A549 (cell line): ENCODE measurements at regions not wholly inside any gene's neighbourhood (a gene's known extent, or its start where the extent isn't known, plus 50 kb on each side); places are given as distances from the start of the nearest gene placed in this dataset.

Experiments used
- ATAC-seq, 2 experiments: fragments of 200-7000 bp in 1 of 2; fragments of >200 bp in 1 of 2; cut with Nextera tagmentation in 1 of 2; cut with Tn5 transposase in 1 of 2; 3 replicates each; pipeline versions ENCODE4 v1.8.0 to v1.9.1; 2018 to 2020; ENCODE audit warnings: mild to moderate bottlenecking in 1 of 2, moderate library complexity in 1 of 2
- CTCF ChIA-PET: fragments of 300-600 bp; sonication (Branson Sonifier 250); formaldehyde crosslinking; extraction: SDS; loops from one replicate; lab custom pipeline; 2021; ENCODE audit warnings: antibody characterized with exemption, inconsistent platforms; lab: Yijun Ruan, JAX
- POLR2A ChIA-PET: fragments of 350-600 bp; formaldehyde crosslinking; extraction: SDS; loops from one replicate; lab custom pipeline; 2021; ENCODE audit warnings: antibody characterized with exemption, inconsistent platforms; lab: Yijun Ruan, JAX
- DNase-seq, 2 experiments: peaks; one replicate each; pipeline versions ENCODE4 v3.0.0 to v3.0.0-alpha.2; 2011 to 2016; ENCODE audit warnings: low read depth in 1 of 2, low spot score in 1 of 2
- FAIRE-seq: peaks from 2 replicates; lab custom pipeline; 2011; peaks lifted over from hg19 to GRCh38; lab: Jason Lieb, UNC
- H3K27ac ChIP-seq, 2 experiments: fragments of >200 bp; sonication (Bioruptor Twin); formaldehyde crosslinking; 3 replicates each; pipeline ENCODE4 v1.5.1; 2016 to 2017
- H3K4me1 ChIP-seq: fragments of >200 bp; sonication (Bioruptor Twin); formaldehyde crosslinking; 3 replicates; pipeline ENCODE4 v1.6.1; 2016
- H3K4me2 ChIP-seq: fragments of >200 bp; sonication (Bioruptor Twin); formaldehyde crosslinking; 3 replicates; pipeline ENCODE4 v1.6.1; 2016
- H3K4me3 ChIP-seq: fragments of >200 bp; sonication (Bioruptor Twin); formaldehyde crosslinking; 3 replicates; pipeline ENCODE4 v1.5.1; 2016
- H3K9me3 ChIP-seq: fragments of >200 bp; sonication (Bioruptor Twin); formaldehyde crosslinking; 3 replicates; pipeline ENCODE4 v1.6.1; 2016
- BHLHE40 ChIP-seq: IDR thresholded peaks from 2 replicates; pipeline ENCODE4 v1.6.1; 2012; ENCODE audit warnings: low read depth, low read length, inconsistent platforms
- CEBPB ChIP-seq, 2 experiments: fragments of >200 bp in 1 of 2; sonication (Bioruptor Twin) in 1 of 2; formaldehyde crosslinking in 1 of 2; IDR thresholded peaks; 2 replicates each; pipeline ENCODE4 v1.6.1; 2012 to 2016
- CHD2 ChIP-seq: fragments of 150-350 bp; IDR thresholded peaks from 2 replicates; pipeline ENCODE4 v1.6.1; 2014; ENCODE audit warnings: low read length; ENCODE audit not compliant: partially characterized antibody
- EHF ChIP-seq: fragments of 250-450 bp; sonication (Bioruptor Pico); IDR thresholded peaks from 2 replicates; pipeline ENCODE4 v1.5.0; 2020; ENCODE audit warnings: mild to moderate bottlenecking
- EHMT2 ChIP-seq: fragments of 200-600 bp; sonication (generic); IDR thresholded peaks from 2 replicates; pipeline ENCODE4 v1.6.1; 2016; ENCODE audit warnings: antibody characterized with exemption, low read depth, mild to moderate bottlenecking, moderate library complexity
- EP300 ChIP-seq, 2 experiments: fragments of >200 bp; sonication (Bioruptor Twin); formaldehyde crosslinking; IDR thresholded peaks; 2 replicates in 1 of 2; 3 replicates in 1 of 2; pipeline ENCODE4 v1.6.1; 2016 to 2017
- FOSL2 ChIP-seq, 2 experiments: fragments of 450-650 bp in 1 of 2; fragments of >200 bp in 1 of 2; sonication (Bioruptor Twin) in 1 of 2; formaldehyde crosslinking; IDR thresholded peaks; 2 replicates each; pipeline versions ENCODE4 v1.5.0 to v1.6.1; 2016 to 2020; ENCODE audit warnings: mild to moderate bottlenecking in 1 of 2, moderate library complexity in 1 of 2
- FOXS1 ChIP-seq: fragments of 250-450 bp; sonication (Bioruptor Pico); IDR thresholded peaks from 2 replicates; pipeline ENCODE4 v1.5.0; 2020; ENCODE audit warnings: mild to moderate bottlenecking, moderate library complexity
- GATA3 ChIP-seq: IDR thresholded peaks from 2 replicates; pipeline ENCODE4 v1.6.1; 2012; ENCODE audit warnings: borderline replicate concordance
- HDAC2 ChIP-seq: fragments of 200-600 bp; sonication (generic); IDR thresholded peaks from 2 replicates; pipeline ENCODE4 v1.6.1; 2016
- HOXA7 ChIP-seq: fragments of 250-450 bp; sonication (Bioruptor Pico); IDR thresholded peaks from 2 replicates; pipeline ENCODE4 v1.5.0; 2020; ENCODE audit warnings: mild to moderate bottlenecking, moderate library complexity
- HOXB5 ChIP-seq: fragments of 250-450 bp; sonication (Bioruptor Pico); IDR thresholded peaks from 2 replicates; pipeline ENCODE4 v1.5.0; 2020; ENCODE audit warnings: mild to moderate bottlenecking, moderate library complexity
- JUN ChIP-seq, 2 experiments: fragments of >200 bp; sonication (Bioruptor Twin); formaldehyde crosslinking; IDR thresholded peaks; 2 replicates in 1 of 2; 3 replicates in 1 of 2; pipeline ENCODE4 v1.6.1; 2016 to 2017
- JUNB ChIP-seq: fragments of >200 bp; sonication (Bioruptor Twin); formaldehyde crosslinking; IDR thresholded peaks from 2 replicates; pipeline ENCODE4 v1.6.1; 2016
- KDM5A ChIP-seq: fragments of 200-600 bp; sonication (generic); IDR thresholded peaks from 2 replicates; pipeline ENCODE4 v1.6.1; 2016; ENCODE audit warnings: antibody characterized with exemption, mild to moderate bottlenecking
- MAFK ChIP-seq: fragments of 450-650 bp; IDR thresholded peaks from 2 replicates; pipeline ENCODE4 v1.6.1; 2014; ENCODE audit not compliant: partially characterized antibody
- MYC ChIP-seq: IDR thresholded peaks from 2 replicates; pipeline ENCODE4 v1.6.1; 2012; ENCODE audit warnings: mild to moderate bottlenecking, inconsistent platforms, low read length, improper control_type of control experiment, borderline replicate concordance
- NPAS2 ChIP-seq: fragments of 250-450 bp; sonication (Bioruptor Pico); IDR thresholded peaks from 2 replicates; pipeline ENCODE4 v1.8.0; 2022; ENCODE audit warnings: mild to moderate bottlenecking, moderate library complexity, borderline replicate concordance
- NR3C1 ChIP-seq: fragments of >200 bp; sonication (Bioruptor Twin); formaldehyde crosslinking; IDR thresholded peaks from 3 replicates; pipeline ENCODE4 v1.6.1; 2017
- PHF8 ChIP-seq: fragments of 200-600 bp; sonication (generic); IDR thresholded peaks from 2 replicates; pipeline ENCODE4 v1.6.1; 2016; ENCODE audit warnings: low read depth, mild to moderate bottlenecking, antibody characterized with exemption, moderate library complexity, borderline replicate concordance
- POLR2AphosphoS2 ChIP-seq: conservative IDR thresholded peaks from 2 replicates; pipeline ENCODE4 v1.6.1; 2012; ENCODE audit warnings: low read length, improper control_type of control experiment, inconsistent platforms
- RFX5 ChIP-seq: fragments of 450-650 bp; IDR thresholded peaks from 2 replicates; pipeline ENCODE4 v1.7.1; 2014; ENCODE audit warnings: antibody characterized with exemption, mild to moderate bottlenecking, moderate library complexity
- RNF2 ChIP-seq: fragments of 200-600 bp; sonication (generic); IDR thresholded peaks from 2 replicates; pipeline ENCODE4 v1.6.1; 2016; ENCODE audit warnings: low read depth, mild to moderate bottlenecking, antibody characterized with exemption, moderate library complexity, borderline replicate concordance
- TFCP2L1 ChIP-seq: fragments of 250-450 bp; sonication (Bioruptor Pico); IDR thresholded peaks from 2 replicates; pipeline ENCODE4 v1.5.0; 2021; ENCODE audit warnings: mild to moderate bottlenecking
- ZNF302 ChIP-seq: fragments of 250-450 bp; sonication (Bioruptor Pico); IDR thresholded peaks from 2 replicates; pipeline ENCODE4 v1.9.0; 2021; ENCODE audit warnings: inconsistent platforms, mild to moderate bottlenecking, moderate library complexity
- WGBS: methylation state at CpG from one replicate; pipeline ENCODE4 v1.1.6; 2017; ENCODE audit errors: missing lambda C conversion rate; 5-methylcytosine and 5-hydroxymethylcytosine counted together
- TF ChIP-seq, protein P1 (sequence below): IDR thresholded peaks from 2 replicates; pipeline ENCODE4 v1.6.1; 2012; ENCODE audit warnings: low read depth, borderline replicate concordance
- TF ChIP-seq, protein P2 (sequence below): IDR thresholded peaks from 2 replicates; pipeline ENCODE4 v1.6.1; 2012

DNA sequence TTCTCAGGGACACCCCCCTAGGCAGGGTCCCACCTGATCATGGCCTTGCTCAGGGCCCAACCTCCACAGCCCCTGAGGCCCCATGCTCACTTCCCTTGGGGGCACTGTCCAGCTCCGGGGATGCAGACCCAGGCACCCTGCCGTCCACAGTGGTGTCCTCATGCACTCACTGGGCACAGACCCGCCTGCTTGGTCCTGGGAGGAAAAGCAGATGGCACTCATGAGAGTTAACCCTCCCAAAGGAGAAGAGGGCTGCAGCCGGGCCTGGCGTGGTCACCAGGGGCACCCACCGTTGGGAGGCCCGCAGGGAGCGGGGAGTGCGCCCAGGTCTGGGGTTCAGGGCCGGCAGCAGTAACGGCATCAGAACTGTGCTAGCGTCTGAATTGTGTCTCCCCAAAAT lies 1270.9 kb downstream of the BRD1 start:
- H3K4me3 ChIP-seq: no peak overlapping the region
- TF ChIP-seq EHMT2 (no peak), HDAC2 (no peak), NPAS2 (CRISPR knock-in tag) (no peak), BHLHE40 (no peak), FOXS1 (CRISPR knock-in tag) (no peak), CEBPB (IDR thresholded peaks at IDR 0.05) (no peak), JUNB (no peak), GATA3 (no peak), ZNF302 (CRISPR knock-in tag) (no peak)
- H3K4me2 ChIP-seq: no peak overlapping the region
- no peaks in the 10 kb centered on the region for H3K4me1 ChIP-seq
- ChIA-PET CTCF (interaction anchor here (1.5 kb wide), 1 partner anchor 21 kb away, joined by 4 read pairs; no protein-coding TSS in a partner anchor), POLR2A (no interaction called here)
- DNase-seq: no peak
- no peak for ATAC-seq
- H3K9me3 ChIP-seq: no peaks in the 10 kb centered on the region
- H3K27ac ChIP-seq: no peak overlapping the region
- no peak for FAIRE-seq
- no CpG with 5 or more reads among the region's 12 CpGs for WGBS

DNA sequence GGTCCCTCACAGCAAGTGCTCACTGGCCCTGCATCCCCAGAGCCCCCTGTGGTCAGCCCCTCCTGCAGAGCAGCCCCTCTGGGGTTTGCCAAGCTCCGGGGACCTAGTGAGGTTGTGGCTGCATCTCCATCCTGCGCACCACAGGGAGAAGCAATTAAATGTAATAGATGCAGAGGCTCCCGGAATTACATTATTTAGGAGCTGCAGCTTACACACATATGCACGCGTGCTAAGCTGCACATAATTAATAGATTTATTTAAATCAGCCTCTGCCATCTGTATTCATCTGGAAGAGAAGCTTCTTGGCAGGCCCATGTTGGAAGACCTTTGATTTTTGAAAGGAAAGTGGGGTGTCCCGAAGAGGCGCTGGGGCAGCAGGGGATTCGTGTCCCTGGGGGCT lies 1271.5 kb downstream of the BRD1 start:
- no peak for DNase-seq
- TF ChIP-seq NR3C1 (no peak), JUNB (no peak), HOXB5 (no peak), PHF8 (no peak), POLR2AphosphoS2 (no peak), MAFK (no peak), CHD2 (no peak), CEBPB (IDR thresholded peaks at IDR 0.05) (no peak), TFCP2L1 (CRISPR knock-in tag) (no peak), EHF (CRISPR knock-in tag) (no peak), MYC (no peak), FOSL2 (IDR thresholded peaks at IDR 0.05) (no peak), FOSL2 (CRISPR knock-in tag; IDR thresholded peaks at IDR 0.05) (no peak), EP300 (IDR thresholded peaks at IDR 0.05) (no peak), JUN (IDR thresholded peaks at IDR 0.05) (no peak), KDM5A (no peak)
- TF ChIP-seq, protein P1, sequence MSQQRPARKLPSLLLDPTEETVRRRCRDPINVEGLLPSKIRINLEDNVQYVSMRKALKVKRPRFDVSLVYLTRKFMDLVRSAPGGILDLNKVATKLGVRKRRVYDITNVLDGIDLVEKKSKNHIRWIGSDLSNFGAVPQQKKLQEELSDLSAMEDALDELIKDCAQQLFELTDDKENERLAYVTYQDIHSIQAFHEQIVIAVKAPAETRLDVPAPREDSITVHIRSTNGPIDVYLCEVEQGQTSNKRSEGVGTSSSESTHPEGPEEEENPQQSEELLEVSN: no peak
- TF ChIP-seq, protein P2, sequence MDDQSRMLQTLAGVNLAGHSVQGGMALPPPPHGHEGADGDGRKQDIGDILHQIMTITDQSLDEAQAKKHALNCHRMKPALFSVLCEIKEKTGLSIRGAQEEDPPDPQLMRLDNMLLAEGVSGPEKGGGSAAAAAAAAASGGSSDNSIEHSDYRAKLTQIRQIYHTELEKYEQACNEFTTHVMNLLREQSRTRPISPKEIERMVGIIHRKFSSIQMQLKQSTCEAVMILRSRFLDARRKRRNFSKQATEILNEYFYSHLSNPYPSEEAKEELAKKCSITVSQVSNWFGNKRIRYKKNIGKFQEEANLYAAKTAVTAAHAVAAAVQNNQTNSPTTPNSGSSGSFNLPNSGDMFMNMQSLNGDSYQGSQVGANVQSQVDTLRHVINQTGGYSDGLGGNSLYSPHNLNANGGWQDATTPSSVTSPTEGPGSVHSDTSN: no peak
- H3K4me1 ChIP-seq: no peaks in the 10 kb centered on the region
- WGBS: 80% methylated on average over 7 of the region's 8 CpGs
- no peak for ATAC-seq
- no peaks in the 10 kb centered on the region for H3K9me3 ChIP-seq
- H3K27ac ChIP-seq: no peak overlapping the region
- POLR2A ChIA-PET: no interaction called here
- no peak overlapping the region for H3K4me2 ChIP-seq
- H3K4me3 ChIP-seq: no peak overlapping the region
- FAIRE-seq: no peak
- CTCF ChIA-PET: interaction anchor here (1.5 kb wide), 1 partner anchor 21 kb away, joined by 4 read pairs; no protein-coding TSS in a partner anchor

DNA sequence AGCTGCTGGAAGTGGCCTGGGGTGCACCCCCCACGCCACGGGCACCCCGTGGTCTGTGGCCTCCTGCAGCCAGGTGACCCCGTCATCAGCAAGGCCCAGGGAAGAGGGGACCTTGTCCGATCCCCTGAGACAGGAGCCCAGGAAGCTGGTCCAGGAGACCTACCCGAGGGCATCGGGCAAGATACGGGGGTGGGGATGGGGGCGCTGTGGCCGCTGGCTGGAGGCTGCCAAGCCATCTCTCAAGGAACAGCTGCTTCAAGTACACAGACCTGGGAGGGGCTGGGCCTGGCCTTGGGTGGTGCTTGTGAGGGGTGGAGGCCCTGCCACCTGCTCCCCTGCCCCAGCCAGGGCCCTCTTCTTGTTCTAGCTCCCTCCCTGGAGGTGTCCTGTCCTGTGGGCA lies 1272.1 kb downstream of the BRD1 start:
- CTCF ChIA-PET: no interaction called here
- H3K4me1 ChIP-seq: no peaks in the 10 kb centered on the region
- no peak; a peak in 1 of 6 replicates for ATAC-seq
- POLR2A ChIA-PET: no interaction called here
- H3K9me3 ChIP-seq: no peaks in the 10 kb centered on the region
- 6% methylated on average over 4 of the region's 10 CpGs for WGBS
- H3K4me2 ChIP-seq: no peak overlapping the region
- TF ChIP-seq HOXA7 (CRISPR knock-in tag) (no peak), RNF2 (no peak), RFX5 (no peak)
- H3K27ac ChIP-seq: no peak overlapping the region
- no peak overlapping the region for H3K4me3 ChIP-seq
- no peak for FAIRE-seq
- no peak for DNase-seq
